ENCODE measurements at regions not wholly inside any gene's neighbourhood (a gene's known extent, or its start where the extent isn't known, plus 50 kb on each side); places are given as distances from the start of the nearest gene placed in this dataset.

DNA sequence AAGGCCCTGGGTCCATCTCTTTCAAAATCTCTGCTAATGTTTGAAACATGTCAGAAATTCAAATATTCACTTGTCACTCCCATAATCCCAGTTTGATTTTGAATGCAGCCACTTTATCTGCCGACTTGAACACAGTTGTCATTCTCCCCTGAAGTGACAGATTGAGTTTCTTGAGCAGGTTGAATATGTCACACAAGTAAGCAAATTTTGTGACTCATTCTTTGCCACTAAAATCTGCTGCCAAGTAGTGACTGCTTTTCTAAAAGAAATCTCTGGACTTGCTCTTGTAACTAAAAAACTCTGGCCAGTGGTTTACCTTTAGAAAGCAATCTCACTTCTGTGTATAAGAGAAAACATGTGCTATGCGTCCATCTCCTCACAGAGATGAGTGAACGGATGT lies 357.1 kb downstream of the LMO7 start:
- no peaks in the 10 kb centered on the region for H3K9me3 ChIP-seq (ENCODE audit: insufficient read depth in 2 of 2, low read depth in 1 of 2, low read length in 1 of 2)
- H2BK15ac ChIP-seq (ENCODE audit: low read length) = no peak overlapping the region
- ChIA-PET POLR2A (ENCODE audit: partially characterized antibody) (no interaction called here), CTCF (ENCODE audit: partially characterized antibody) (no interaction called here)
- no peak overlapping the region for H3K23ac ChIP-seq (ENCODE audit: insufficient read length)
- no peak overlapping the region for H2BK12ac ChIP-seq (ENCODE audit: low read depth, low read length)
- no peak overlapping the region for H3K14ac ChIP-seq (ENCODE audit: insufficient read length)
- no peak overlapping the region for H2AK5ac ChIP-seq (ENCODE audit: low read depth, low read length)
- no peaks in the 10 kb centered on the region for H4K20me1 ChIP-seq (replicated peaks in 1 of 2; ENCODE audit: control insufficient read depth in 1 of 2, insufficient read depth in 2 of 2, low read length in 2 of 2)
- H3K9ac ChIP-seq (replicated peaks in 1 of 4; ENCODE audit: extremely low read depth in 1 of 4, low read depth in 3 of 4, low read length in 3 of 4) = no peak overlapping the region
- H3K18ac ChIP-seq (ENCODE audit: extremely low read depth, low read length) = no peak overlapping the region
- no peaks in the 10 kb centered on the region for H3K36me3 ChIP-seq (ENCODE audit: control insufficient read depth in 2 of 4, insufficient read depth in 4 of 4, low read length in 3 of 4)
- no peak overlapping the region for H3K4ac ChIP-seq (replicated peaks; ENCODE audit: insufficient read length, low read depth, low read length)
- no peak overlapping the region for H2BK5ac ChIP-seq (ENCODE audit: low read depth, low read length)
- no peak overlapping the region for H3K27ac ChIP-seq (ENCODE audit: low read depth, low read length)
- H3K79me2 ChIP-seq (ENCODE audit: control insufficient read depth in 1 of 2, insufficient read depth in 2 of 2, low read length in 2 of 2) = no peaks in the 10 kb centered on the region
- FAIRE-seq (no peak), DNase-seq (ENCODE audit: low read depth in 1 of 2, low spot score in 2 of 2) (no peak)
- no peak overlapping the region for H4K5ac ChIP-seq (ENCODE audit: insufficient read length, low read depth, low read length)
- H2BK20ac ChIP-seq (ENCODE audit: low read length) = no peak overlapping the region
- no peak overlapping the region for H4K91ac ChIP-seq (replicated peaks; ENCODE audit: insufficient read length, low read length)
- H3K56ac ChIP-seq (replicated peaks; ENCODE audit: insufficient read length, low read depth, low read length) = no peak overlapping the region
- H3K79me1 ChIP-seq (ENCODE audit: low read depth, low read length) = no peaks in the 10 kb centered on the region
- H3K23me2 ChIP-seq (ENCODE audit: low read depth, low read length) = no peaks in the 10 kb centered on the region
- no peak overlapping the region for H2BK120ac ChIP-seq (replicated peaks; ENCODE audit: low read depth, low read length)
- H2AFZ ChIP-seq (ENCODE audit: low read length) = no peak overlapping the region
- H4K8ac ChIP-seq (ENCODE audit: extremely low read depth, insufficient read depth, low read length) = no peak overlapping the region
- TF ChIP-seq CEBPB (IDR thresholded peaks at IDR 0.05; ENCODE audit: low read depth, low read length) (no peak), KDM4A (IDR thresholded peaks at IDR 0.05; ENCODE audit: low read depth, low read length, severe bottlenecking) (no peak), CHD1 (IDR thresholded peaks at IDR 0.05; ENCODE audit: low read depth, low read length) (no peak), TBP (IDR thresholded peaks at IDR 0.05; ENCODE audit: low read depth, low read length) (no peak), SP2 (IDR thresholded peaks at IDR 0.05; ENCODE audit: low read length) (no peak), RFX5 (IDR thresholded peaks at IDR 0.05; ENCODE audit: borderline replicate concordance, low read depth, low read length) (no peak), GTF2F1 (IDR thresholded peaks at IDR 0.05; ENCODE audit: borderline replicate concordance, low read depth, low read length) (no peak)
- TF ChIP-seq, protein P1, sequence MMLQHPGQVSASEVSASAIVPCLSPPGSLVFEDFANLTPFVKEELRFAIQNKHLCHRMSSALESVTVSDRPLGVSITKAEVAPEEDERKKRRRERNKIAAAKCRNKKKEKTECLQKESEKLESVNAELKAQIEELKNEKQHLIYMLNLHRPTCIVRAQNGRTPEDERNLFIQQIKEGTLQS (IDR thresholded peaks at IDR 0.05; ENCODE audit: insufficient read depth, low read depth, low read length) = no peak
- 86% methylated on average over 3 of the region's 3 CpGs; no CpG with 5 or more reads in 1 of the 2 experiments for WGBS, 2 experiments (ENCODE audit: extremely low coverage in 1 of 2, insufficient coverage in 1 of 2, insufficient read length in 1 of 2, insufficient replicate concordance in 2 of 2, low coverage in 1 of 2, low lambda C conversion rate in 2 of 2, missing lambda C conversion rate in 1 of 2)
- no peak overlapping the region for H3K4me3 ChIP-seq (ENCODE audit: extremely low read depth in 1 of 4, insufficient read depth in 2 of 4, low read depth in 3 of 4, low read length in 4 of 4)
- H3K27me3 ChIP-seq (replicated peaks in 1 of 4; ENCODE audit: control insufficient read depth in 3 of 4, extremely low read depth in 1 of 4, insufficient read depth in 3 of 4, low read length in 3 of 4) = no peaks in the 10 kb centered on the region
- H3K4me2 ChIP-seq (ENCODE audit: insufficient read depth in 1 of 2, low read depth in 2 of 2, low read length in 2 of 2) = no peak overlapping the region
- H3K4me1 ChIP-seq (replicated peaks in 1 of 4; ENCODE audit: control insufficient read depth in 3 of 4, insufficient read depth in 4 of 4, low read length in 3 of 4) = no peaks in the 10 kb centered on the region

Measured in H1 (cell line).